Tibial nerve (tissue), 4 donors: ENCODE measurements at regions not wholly inside any gene's neighbourhood (a gene's known extent, or its start where the extent isn't known, plus 50 kb on each side); places are given as distances from the start of the nearest gene placed in this dataset.

Experiments
- DNase-seq, 2 donors: peaks; one replicate each; pipeline ENCODE4 v3.0.0-alpha.2; 2019; ENCODE audit warnings: low spot score in 2 of 2
- H3K27ac ChIP-seq, 4 donors: fragments of 200-600 bp; sonication (generic) in 3 of 4; one replicate each; pipeline ENCODE4 v1.5.1; 2017 to 2019; ENCODE audit warnings: mild to moderate bottlenecking in 1 of 4
- H3K27me3 ChIP-seq, 2 donors: fragments of 200-600 bp; sonication (generic) in 1 of 2; one replicate each; pipeline versions ENCODE4 v1.5.1 to v1.6.0; 2017 to 2019
- H3K36me3 ChIP-seq, 3 donors: fragments of 200-600 bp; sonication (generic); one replicate each; pipeline ENCODE4 v1.5.1; 2018 to 2019
- H3K4me1 ChIP-seq, 4 donors: fragments of 200-600 bp; sonication (generic) in 3 of 4; one replicate each; pipeline ENCODE4 v1.5.1; 2017 to 2019
- H3K4me3 ChIP-seq, 4 donors: fragments of 200-600 bp; sonication (generic) in 3 of 4; one replicate each; pipeline ENCODE4 v1.5.1; 2017 to 2019; ENCODE audit warnings: mild to moderate bottlenecking in 1 of 4, moderate library complexity in 1 of 4
- H3K9me3 ChIP-seq, 4 donors: fragments of 200-600 bp; sonication (generic) in 3 of 4; one replicate each; pipeline ENCODE4 v1.5.1; 2017 to 2019
- EP300 ChIP-seq, 2 donors: sonication (generic); formaldehyde crosslinking; IDR thresholded peaks; one replicate each; pipeline ENCODE4 v1.6.1; 2017; ENCODE audit warnings: antibody characterized with exemption in 2 of 2, mild to moderate bottlenecking in 1 of 2
- POLR2A ChIP-seq, 2 donors: fragments of 450-650 bp; IDR thresholded peaks; one replicate each; pipeline ENCODE4 v1.6.1; 2017; ENCODE audit warnings: antibody characterized with exemption in 2 of 2, mild to moderate bottlenecking in 2 of 2, moderate library complexity in 2 of 2
- WGBS, 2 donors: methylation state at CpG; one replicate each; pipeline ENCODE4 v1.1.5; 2018; 5-methylcytosine and 5-hydroxymethylcytosine counted together
- TF ChIP-seq, protein P1 (sequence below), 5 experiments: fragments of 200-600 bp in 3 of 5; fragments of 450-650 bp in 2 of 5; sonication (generic) in 3 of 5; IDR thresholded peaks; one replicate each; pipeline ENCODE4 v1.5.1; 2016 to 2019; ENCODE audit warnings: antibody characterized with exemption in 5 of 5, mild to moderate bottlenecking in 3 of 5, moderate library complexity in 2 of 5

DNA sequence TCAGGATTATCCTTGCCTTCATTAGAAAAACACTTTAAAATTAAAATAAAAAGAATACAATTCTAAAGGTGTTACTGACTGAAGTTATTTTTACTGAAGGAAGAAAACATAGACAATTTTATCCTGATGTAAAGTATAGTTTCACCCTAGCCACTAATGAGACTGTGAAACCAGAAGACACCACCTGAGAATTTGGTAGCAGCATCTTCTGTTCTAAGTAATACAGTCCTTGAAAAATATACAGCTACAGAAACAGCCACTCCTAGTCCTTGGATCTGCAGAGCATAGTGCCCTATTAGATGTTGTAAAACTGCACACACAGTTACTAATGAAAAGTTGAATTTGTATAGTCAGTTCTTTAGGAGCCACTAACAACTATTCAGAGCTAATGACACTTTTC, 377.7 kb downstream of the PRR16 start:
- Histone ChIP-seq H3K4me1 (no peaks in the 10 kb centered on the region), H3K27me3 (no peaks in the 10 kb centered on the region), H3K27ac (no peak overlapping the region), H3K36me3 (no peaks in the 10 kb centered on the region), H3K9me3 (no peaks in the 10 kb centered on the region), H3K4me3 (no peak overlapping the region)
- TF ChIP-seq, protein P1, sequence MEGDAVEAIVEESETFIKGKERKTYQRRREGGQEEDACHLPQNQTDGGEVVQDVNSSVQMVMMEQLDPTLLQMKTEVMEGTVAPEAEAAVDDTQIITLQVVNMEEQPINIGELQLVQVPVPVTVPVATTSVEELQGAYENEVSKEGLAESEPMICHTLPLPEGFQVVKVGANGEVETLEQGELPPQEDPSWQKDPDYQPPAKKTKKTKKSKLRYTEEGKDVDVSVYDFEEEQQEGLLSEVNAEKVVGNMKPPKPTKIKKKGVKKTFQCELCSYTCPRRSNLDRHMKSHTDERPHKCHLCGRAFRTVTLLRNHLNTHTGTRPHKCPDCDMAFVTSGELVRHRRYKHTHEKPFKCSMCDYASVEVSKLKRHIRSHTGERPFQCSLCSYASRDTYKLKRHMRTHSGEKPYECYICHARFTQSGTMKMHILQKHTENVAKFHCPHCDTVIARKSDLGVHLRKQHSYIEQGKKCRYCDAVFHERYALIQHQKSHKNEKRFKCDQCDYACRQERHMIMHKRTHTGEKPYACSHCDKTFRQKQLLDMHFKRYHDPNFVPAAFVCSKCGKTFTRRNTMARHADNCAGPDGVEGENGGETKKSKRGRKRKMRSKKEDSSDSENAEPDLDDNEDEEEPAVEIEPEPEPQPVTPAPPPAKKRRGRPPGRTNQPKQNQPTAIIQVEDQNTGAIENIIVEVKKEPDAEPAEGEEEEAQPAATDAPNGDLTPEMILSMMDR (IDR thresholded peaks at IDR 0.05), result no peak
- no peak for TF ChIP-seq POLR2A (IDR thresholded peaks at IDR 0.05)
- no peak for TF ChIP-seq EP300 (IDR thresholded peaks at IDR 0.05)
- DNase-seq, result no peak

DNA sequence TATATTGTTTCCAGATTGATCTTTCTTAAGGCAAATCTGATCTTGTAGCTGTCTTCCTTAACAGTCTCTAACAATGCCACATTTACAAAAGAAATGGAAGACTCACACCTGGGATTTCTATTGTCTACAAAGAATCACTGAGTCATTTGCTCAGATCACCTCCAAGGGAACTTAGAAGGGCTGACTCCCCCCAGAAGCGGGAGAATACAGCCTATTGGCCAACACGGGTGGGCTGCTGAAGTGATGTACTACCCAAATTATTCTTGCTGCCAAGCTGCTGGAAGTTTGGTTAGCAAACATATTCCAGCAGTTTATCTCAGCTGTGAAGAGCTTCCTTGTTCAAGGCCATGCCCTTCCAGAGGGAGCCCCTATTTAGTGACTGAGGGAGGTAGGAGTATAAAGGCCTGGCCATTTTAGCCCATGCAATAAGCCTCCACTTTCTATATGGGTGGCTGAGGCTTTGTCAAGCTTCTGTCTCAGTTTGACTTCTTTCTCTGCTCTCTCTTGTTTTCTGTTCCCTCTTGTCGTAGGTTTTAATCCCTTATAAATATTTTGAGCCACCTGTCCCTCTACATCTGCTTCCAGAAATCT, 379.4 kb downstream of the PRR16 start:
- Histone ChIP-seq H3K4me3 (no peak overlapping the region), H3K27ac (no peak overlapping the region), H3K27me3 (no peaks in the 10 kb centered on the region), H3K9me3 (no peaks in the 10 kb centered on the region), H3K36me3 (no peaks in the 10 kb centered on the region), H3K4me1 (no peaks in the 10 kb centered on the region)
- 83 to 87% methylated on average over 3 of the region's 3 CpGs for WGBS, 2 donors
- no peak for DNase-seq
- TF ChIP-seq EP300 (IDR thresholded peaks at IDR 0.05) (no peak), POLR2A (IDR thresholded peaks at IDR 0.05) (no peak)
- TF ChIP-seq, protein P1 (IDR thresholded peaks at IDR 0.05), result no peak

DNA sequence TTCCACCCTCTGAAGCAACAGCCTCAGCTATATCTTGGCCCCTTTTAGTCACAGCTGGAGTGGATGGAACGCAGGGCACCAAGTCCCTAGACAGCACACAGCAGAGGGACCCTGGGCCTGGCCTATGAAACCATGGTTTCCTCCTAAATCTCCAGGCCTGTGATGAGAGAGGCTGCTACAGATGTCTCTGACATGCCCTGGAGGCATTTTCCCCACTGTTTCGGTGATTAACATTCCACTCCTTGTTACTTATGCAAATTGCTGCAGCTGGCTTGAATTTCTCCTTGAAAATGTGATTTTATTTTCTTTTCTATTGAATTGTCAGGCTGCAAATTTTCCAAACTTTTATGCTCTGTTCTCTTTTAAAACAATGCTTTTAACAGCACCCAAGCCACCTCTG, 384.8 kb downstream of the PRR16 start:
- DNase-seq, result no peak
- H3K4me3 ChIP-seq, result no peak overlapping the region
- TF ChIP-seq, protein P1 (IDR thresholded peaks at IDR 0.05), result no peak
- no peak for TF ChIP-seq POLR2A (IDR thresholded peaks at IDR 0.05)
- TF ChIP-seq EP300 (IDR thresholded peaks at IDR 0.05), result no peak
- no peaks in the 10 kb centered on the region for H3K27me3 ChIP-seq
- no peaks in the 10 kb centered on the region for H3K4me1 ChIP-seq
- no peaks in the 10 kb centered on the region for H3K9me3 ChIP-seq
- WGBS, 2 donors, result 37 to 48% methylated on average over 2 of the region's 2 CpGs
- H3K27ac ChIP-seq, result no peak overlapping the region
- no peaks in the 10 kb centered on the region for H3K36me3 ChIP-seq

DNA sequence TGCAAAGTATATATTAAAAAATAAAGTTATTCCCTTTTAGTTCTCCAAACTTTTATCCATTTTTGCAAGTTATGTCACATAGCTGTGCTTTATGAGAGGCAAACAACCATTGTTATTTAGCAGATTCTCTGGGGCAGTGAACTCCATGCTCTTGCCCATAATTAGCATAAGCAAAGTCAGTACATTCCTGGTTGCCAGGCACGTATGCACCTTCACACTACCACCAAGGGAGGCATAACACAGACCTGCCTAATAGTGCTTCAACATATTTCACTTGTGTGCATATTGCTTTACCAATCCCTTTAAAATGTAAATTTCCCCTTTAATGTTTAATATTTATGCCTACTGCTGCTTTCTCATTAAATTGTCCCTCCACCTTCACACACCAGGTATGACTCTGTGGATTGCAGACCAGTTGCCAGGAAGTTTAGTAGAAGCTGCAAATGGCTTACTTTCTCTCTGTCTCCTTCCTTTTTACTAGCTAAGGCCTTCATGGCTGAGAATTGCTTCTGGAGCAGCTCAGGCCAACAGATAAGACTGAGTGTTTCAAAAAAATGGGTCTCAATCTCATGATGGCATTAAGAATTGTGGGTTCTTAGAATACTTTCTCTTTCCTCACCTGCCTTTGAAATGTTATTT, 388.2 kb downstream of the PRR16 start:
- Histone ChIP-seq H3K9me3 (no peaks in the 10 kb centered on the region), H3K4me3 (no peak overlapping the region), H3K27me3 (no peaks in the 10 kb centered on the region), H3K27ac (no peak overlapping the region), H3K4me1 (no peaks in the 10 kb centered on the region), H3K36me3 (no peaks in the 10 kb centered on the region)
- no peak for DNase-seq
- TF ChIP-seq, protein P1 (IDR thresholded peaks at IDR 0.05), result no peak
- TF ChIP-seq POLR2A (IDR thresholded peaks at IDR 0.05), result no peak
- TF ChIP-seq EP300 (IDR thresholded peaks at IDR 0.05), result no peak
- WGBS, 2 donors, result 76 to 81% methylated on average over 1 of the region's 1 CpG

DNA sequence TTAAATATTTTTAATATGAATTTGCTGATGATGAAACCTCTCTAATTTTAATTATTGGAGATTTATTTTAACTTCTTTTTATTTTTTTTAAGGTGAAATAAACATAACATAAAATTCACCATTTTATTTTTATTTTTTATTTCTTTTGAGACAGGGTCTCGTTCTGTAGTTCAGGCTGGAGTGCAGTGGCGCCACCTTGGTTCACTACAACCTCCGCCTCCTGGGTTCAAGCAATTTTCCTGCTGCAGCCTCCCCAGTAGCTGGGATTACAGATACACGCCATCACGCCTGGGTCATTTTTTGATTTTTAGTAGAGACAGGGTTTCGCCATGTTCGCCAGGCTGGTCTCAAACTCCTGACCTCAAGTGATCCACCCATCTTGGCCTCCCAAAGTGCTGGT, 402.9 kb downstream of the PRR16 start:
- TF ChIP-seq, protein P1 (IDR thresholded peaks at IDR 0.05), result no peak
- TF ChIP-seq POLR2A (IDR thresholded peaks at IDR 0.05) (no peak), EP300 (IDR thresholded peaks at IDR 0.05) (no peak)
- no peak for DNase-seq
- Histone ChIP-seq H3K4me3 (no peak overlapping the region), H3K36me3 (no peaks in the 10 kb centered on the region), H3K27ac (no peak overlapping the region), H3K9me3 (no peaks in the 10 kb centered on the region), H3K27me3 (no peaks in the 10 kb centered on the region), H3K4me1 (no peaks in the 10 kb centered on the region)
- WGBS, 2 donors, result 93% methylated on average over 7 of the region's 7 CpGs
